RWPE1 (cell line): ENCODE measurements at regions not wholly inside any gene's neighbourhood (a gene's known extent, or its start where the extent isn't known, plus 50 kb on each side); places are given as distances from the start of the nearest gene placed in this dataset.

Source experiments
- CTCF ChIA-PET: fragments of 350-600 bp; sonication (Branson Sonifier 250); formaldehyde crosslinking; extraction: SDS; loops from one replicate; lab custom pipeline; 2021; lab: Yijun Ruan, JAX
- POLR2A ChIA-PET: fragments of 400-600 bp; formaldehyde crosslinking; extraction: SDS; loops from one replicate; lab custom pipeline; 2020; ENCODE audit warnings: antibody characterized with exemption; ENCODE audit not compliant: low non-redundant PET; lab: Yijun Ruan, JAX
- DNase-seq: peaks from one replicate; pipeline ENCODE4 v3.0.0; 2012; ENCODE audit warnings: low spot score
- H3K27ac ChIP-seq: fragments of 450-650 bp; 2 replicates; pipeline ENCODE4 v1.5.1; 2017
- CTCF ChIP-seq: fragments of 450-650 bp; conservative IDR thresholded peaks from 2 replicates; pipeline ENCODE4 v1.5.1; 2017; ENCODE audit warnings: low read depth, mild to moderate bottlenecking

DNA sequence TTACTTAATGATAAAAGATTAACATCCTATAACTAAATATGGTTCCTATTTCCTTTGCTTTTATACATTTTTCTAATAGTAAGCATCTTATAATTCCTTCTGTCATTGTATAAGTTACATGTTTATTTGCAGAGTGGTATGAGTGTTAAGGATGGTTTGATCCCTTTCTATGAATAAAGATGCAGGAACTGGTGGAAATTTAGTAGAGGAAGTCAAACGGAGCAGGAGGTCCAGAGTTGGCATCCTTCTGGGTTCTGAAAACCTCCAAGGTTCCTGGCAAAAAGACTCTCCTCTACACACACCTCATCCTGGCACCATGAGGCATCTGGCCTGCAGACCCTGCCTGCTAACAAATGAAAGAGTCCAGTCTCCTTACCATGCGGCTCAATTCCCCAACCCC is 296.8 kb downstream of the SOX9 start:
- POLR2A ChIA-PET: no interaction called here
- DNase-seq: no peak
- TF ChIP-seq CTCF: no peak
- CTCF ChIA-PET: no interaction called here
- no peak overlapping the region for H3K27ac ChIP-seq

DNA sequence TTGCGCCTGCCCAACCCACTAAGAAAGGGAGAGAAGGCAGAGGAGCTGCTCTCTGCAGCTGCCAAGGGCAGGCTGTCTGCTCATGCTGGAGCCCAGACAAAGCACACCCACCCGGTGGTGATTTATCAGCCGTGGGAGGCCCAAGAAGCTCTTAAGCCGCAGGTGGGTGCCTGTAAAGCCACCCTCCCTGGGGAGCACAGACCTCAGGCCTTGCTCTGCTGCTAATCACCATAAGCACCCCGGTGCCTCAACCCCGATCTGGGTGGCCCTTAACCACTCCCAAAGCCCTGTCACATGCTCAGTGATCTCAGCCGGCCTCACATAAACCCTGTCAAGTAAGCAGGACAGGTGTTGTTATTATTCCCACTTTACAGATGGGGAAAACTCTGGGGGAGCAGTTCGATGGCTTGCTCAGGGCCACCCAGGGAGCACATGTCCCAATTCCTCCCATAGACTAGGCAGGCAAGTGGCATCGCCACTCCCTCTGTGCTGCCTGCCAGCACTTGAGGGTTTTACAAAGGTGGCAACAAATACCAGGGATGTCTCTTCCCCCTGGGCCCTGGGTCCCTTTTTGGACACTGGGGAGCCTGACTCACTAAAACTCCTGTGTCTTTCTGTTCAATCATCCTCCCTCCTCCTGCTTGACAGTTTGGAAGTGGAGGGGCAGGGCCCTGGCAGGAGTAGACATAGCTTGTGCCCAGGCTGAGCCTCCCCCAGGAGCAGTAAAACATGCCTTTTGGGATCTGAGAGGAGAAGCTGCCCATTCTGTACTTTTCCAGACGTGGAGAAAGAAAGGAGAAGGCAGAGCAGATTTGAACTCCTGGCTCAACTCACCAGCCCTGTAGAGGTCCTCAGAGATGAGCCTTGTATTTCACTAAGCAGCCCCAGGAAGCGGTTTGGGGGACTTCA is 299.3 kb downstream of the SOX9 start:
- ChIA-PET CTCF (interaction anchor here (0.6 kb wide), 1 partner anchor 46 kb away, joined by 3 read pairs; no protein-coding TSS in a partner anchor), POLR2A (no interaction called here)
- H3K27ac ChIP-seq: peak overlapping the region; percentile 79
- no peak for DNase-seq
- TF ChIP-seq CTCF: no peak

DNA sequence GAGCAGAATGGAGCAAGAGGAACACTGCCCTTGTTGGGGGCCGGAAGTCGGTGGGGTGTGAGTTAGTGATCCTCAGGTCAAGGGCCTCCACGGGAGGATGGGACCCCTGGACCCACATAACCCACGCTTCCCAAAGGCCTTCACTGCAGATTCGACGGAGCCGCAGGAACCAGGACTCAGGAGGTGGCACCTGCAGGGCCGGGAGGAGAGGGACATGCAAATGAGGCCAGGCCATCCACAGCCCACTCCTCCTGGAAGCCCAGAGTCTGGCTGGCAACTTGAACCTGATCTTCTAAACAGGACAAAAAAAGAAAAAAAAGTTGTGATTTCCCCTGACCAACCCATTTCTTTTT is 299.9 kb downstream of the SOX9 start:
- no peak for TF ChIP-seq CTCF
- POLR2A ChIA-PET: no interaction called here
- CTCF ChIA-PET: interaction anchor here (0.6 kb wide), 1 partner anchor 45 kb away, joined by 3 read pairs; no protein-coding TSS in a partner anchor
- no peak for DNase-seq
- H3K27ac ChIP-seq: peak overlapping the region; percentile 79

DNA sequence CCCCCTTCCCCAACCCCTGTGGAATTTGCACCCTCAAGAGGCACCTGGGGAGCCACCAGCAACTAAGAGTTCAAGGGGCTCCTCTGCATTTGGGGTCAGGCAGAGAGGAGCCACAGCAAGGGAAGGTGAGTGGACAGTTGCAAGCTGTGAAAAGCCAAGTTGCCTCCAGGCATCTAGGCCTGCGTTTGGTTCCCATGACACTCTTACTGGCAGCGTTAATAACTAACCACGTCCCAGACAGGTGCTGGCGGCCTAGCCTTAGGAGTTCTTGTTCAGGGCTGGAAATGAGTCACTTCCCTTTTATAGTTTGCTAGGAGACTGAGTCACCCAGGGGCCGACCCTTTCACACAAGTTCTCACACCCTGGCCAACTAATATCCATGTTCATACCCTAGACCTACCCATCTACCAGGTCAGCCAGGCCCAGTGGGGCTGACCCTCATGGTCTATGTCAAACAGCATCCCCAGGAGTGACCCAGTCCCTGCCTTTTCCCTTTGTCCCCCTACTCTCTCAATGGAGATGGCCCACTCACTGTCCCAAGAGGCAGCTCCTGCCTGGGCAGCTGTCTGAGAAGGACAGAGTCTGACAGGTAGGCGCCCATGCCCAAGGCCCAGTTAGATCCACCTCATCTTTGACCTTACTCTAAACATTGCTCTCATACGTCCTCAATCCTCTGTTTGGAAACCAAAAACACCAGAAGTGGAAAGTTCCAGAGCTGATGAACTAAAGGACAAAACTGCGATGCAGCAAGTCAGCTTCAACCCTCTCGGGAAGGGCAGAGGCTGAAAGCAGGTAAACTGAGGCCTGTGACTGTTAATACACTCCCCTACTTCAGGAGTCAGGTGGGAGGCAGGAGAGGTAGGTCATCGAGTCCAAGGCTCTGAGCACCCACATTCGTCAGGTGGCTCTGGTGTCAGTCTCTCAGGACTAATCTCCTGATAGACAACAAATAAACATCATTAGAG is 300.6 kb downstream of the SOX9 start:
- DNase-seq: peak; percentile 95
- H3K27ac ChIP-seq: peak overlapping the region; percentile 79
- TF ChIP-seq CTCF: no peak
- CTCF ChIA-PET: no interaction called here
- POLR2A ChIA-PET: no interaction called here

DNA sequence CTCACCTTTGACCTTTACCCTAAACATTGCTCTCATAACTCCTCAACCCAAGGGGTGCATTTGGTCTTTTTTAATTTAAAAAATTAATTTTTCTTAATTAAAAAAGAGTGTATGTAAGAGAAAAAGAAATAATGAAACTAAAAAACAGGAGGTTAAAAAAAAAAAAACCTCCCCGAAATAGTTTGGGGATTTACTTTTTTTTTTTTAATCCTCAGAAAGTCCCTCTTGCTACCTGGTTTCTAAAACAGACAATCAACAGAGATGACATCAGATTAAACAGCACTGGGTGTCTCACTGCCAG is 301.3 kb downstream of the SOX9 start:
- DNase-seq: no peak
- peak overlapping the region; percentile 76 for H3K27ac ChIP-seq
- no peak for TF ChIP-seq CTCF
- ChIA-PET POLR2A (interaction anchor here (0.6 kb wide), 1 partner anchor 55 kb away, joined by 5 read pairs; no protein-coding TSS in a partner anchor), CTCF (no interaction called here)
